ENCODE measurements at regions not wholly inside any gene's neighbourhood (a gene's known extent, or its start where the extent isn't known, plus 50 kb on each side); places are given as distances from the start of the nearest gene placed in this dataset.

GRCh38 chr1:105172788-105173187 is 1423.1 kb downstream of the AMY1C start:
- RAD21 ChIA-PET (ENCODE audit: unreplicated experiment), result no interaction called here

More at GRCh38 chr1:105172788-105173187, 1423.1 kb downstream of the AMY1C start:
- SMC1A ChIA-PET (ENCODE audit: uncharacterized antibody, unreplicated experiment), result no interaction called here
- no peak overlapping the region for H2AFZ ChIP-seq (ENCODE audit: control insufficient read depth, low read depth, low read length)
- DNase-seq (ENCODE audit: low read depth, low spot score), result no peak
- no peaks in the 10 kb centered on the region for H3K27me3 ChIP-seq (replicated peaks in 1 of 2; ENCODE audit: control insufficient read depth in 2 of 2, insufficient read depth in 2 of 2, low read length in 1 of 2)
- H3K4me3 ChIP-seq, result no peak overlapping the region
- WGBS (ENCODE audit: insufficient coverage, insufficient replicate concordance, low lambda C conversion rate, missing lambda C conversion rate), result 61% methylated on average over 3 of the region's 3 CpGs
- CTCF ChIA-PET, result no interaction called here
- ATAC-seq, result no peak
- intact Hi-C loops (cut with micrococcal nuclease; ENCODE audit: unreplicated experiment), result no loop called here
- TF ChIP-seq NKRF (conservative IDR thresholded peaks at IDR 0.05) (no peak), IKZF2 (IDR thresholded peaks at IDR 0.05) (no peak), HDAC6 (IDR thresholded peaks at IDR 0.05; ENCODE audit: unreplicated experiment) (no peak), RCOR1 (conservative IDR thresholded peaks at IDR 0.05; ENCODE audit: low read depth, low read length) (no peak), KAT2A (conservative IDR thresholded peaks at IDR 0.05; ENCODE audit: control insufficient read depth, low read depth, low read length) (no peak), MEF2B (IDR thresholded peaks at IDR 0.05; ENCODE audit: partially characterized antibody, poor library complexity, severe bottlenecking) (no peak), KLF5 (IDR thresholded peaks at IDR 0.05; ENCODE audit: partially characterized antibody) (no peak), CTCF (IDR thresholded peaks at IDR 0.05 in 2 of 3, conservative IDR thresholded peaks at IDR 0.05 in 1 of 3; ENCODE audit: control insufficient read depth in 2 of 3, extremely low read depth in 1 of 3, insufficient read depth in 1 of 3, low read depth in 3 of 3, low read length in 3 of 3) (no peak), RELA (IDR thresholded peaks at IDR 0.05; ENCODE audit: borderline replicate concordance, partially characterized antibody) (no peak), SRF (IDR thresholded peaks at IDR 0.05; ENCODE audit: low read depth in 2 of 2, low read length in 2 of 2) (no peak), BMI1 (IDR thresholded peaks at IDR 0.05; ENCODE audit: borderline replicate concordance) (no peak), SMAD5 (IDR thresholded peaks at IDR 0.05; ENCODE audit: low read depth) (no peak), FOXK2 (IDR thresholded peaks at IDR 0.05) (no peak), POU2F2 (IDR thresholded peaks at IDR 0.05; ENCODE audit: borderline replicate concordance, low read depth, low read length) (no peak), IRF4 (IDR thresholded peaks at IDR 0.05; ENCODE audit: low read depth, low read length) (no peak), SUPT20H (IDR thresholded peaks at IDR 0.05; ENCODE audit: borderline replicate concordance, control insufficient read depth, low read depth, low read length) (no peak)
- no peaks in the 10 kb centered on the region for H3K4me1 ChIP-seq (ENCODE audit: control insufficient read depth, insufficient read depth, low read length)
- H4K20me1 ChIP-seq (ENCODE audit: control insufficient read depth, insufficient read depth), result no peaks in the 10 kb centered on the region
- BruUV-seq (replicated peaks), result no TSS peak
- POLR2A ChIA-PET, result no interaction called here
- H3K9me3 ChIP-seq (replicated peaks; ENCODE audit: control insufficient read depth, insufficient read depth, low read length), result no peaks in the 10 kb centered on the region
- in situ Hi-C loops (cut with MboI), result no loop called here
- no peak for FAIRE-seq
- no peak overlapping the region for H3K9ac ChIP-seq (ENCODE audit: control insufficient read depth, insufficient read depth, low read length)
- no peak overlapping the region for H3K4me2 ChIP-seq (ENCODE audit: control insufficient read depth, insufficient read depth)
- no peaks in the 10 kb centered on the region for H3K36me3 ChIP-seq (ENCODE audit: control insufficient read depth in 2 of 2, insufficient read depth in 2 of 2, low read length in 1 of 2)
- no peak overlapping the region for H3K27ac ChIP-seq (ENCODE audit: control insufficient read depth, insufficient read depth)
- H3K79me2 ChIP-seq (ENCODE audit: control insufficient read depth, insufficient read depth, low read length), result no peaks in the 10 kb centered on the region

Measured in GM12878 (cell line).